HFF-Myc (cell line): ENCODE measurements at regions not wholly inside any gene's neighbourhood (a gene's known extent, or its start where the extent isn't known, plus 50 kb on each side); places are given as distances from the start of the nearest gene placed in this dataset.

Experiments used
- DNase-seq: peaks from one replicate; pipeline ENCODE4 v3.0.0-alpha.2; 2011; ENCODE audit warnings: low read depth; ENCODE audit errors: extremely low read depth
- H3K4me3 ChIP-seq: replicated peaks from 2 replicates; pipeline ENCODE4 v1.5.1; 2011; ENCODE audit warnings: low read depth, mild to moderate bottlenecking, control low read depth, low read length
- CTCF ChIP-seq: IDR thresholded peaks from 2 replicates; pipeline ENCODE4 v1.5.1; 2012; ENCODE audit warnings: mild to moderate bottlenecking, low read depth, low read length, control low read depth; ENCODE audit errors: missing control alignments

- no peak for DNase-seq
- TF ChIP-seq CTCF: no peak
- H3K4me3 ChIP-seq: no peak overlapping the region
Measured at GRCh38 chr2:18304849-18305248, 255.6 kb downstream of the RDH14 start.

- no peak for TF ChIP-seq CTCF
- no peak overlapping the region for H3K4me3 ChIP-seq
- no peak for DNase-seq
Measured at GRCh38 chr2:18301421-18302139, 258.9 kb downstream of the RDH14 start.

DNA sequence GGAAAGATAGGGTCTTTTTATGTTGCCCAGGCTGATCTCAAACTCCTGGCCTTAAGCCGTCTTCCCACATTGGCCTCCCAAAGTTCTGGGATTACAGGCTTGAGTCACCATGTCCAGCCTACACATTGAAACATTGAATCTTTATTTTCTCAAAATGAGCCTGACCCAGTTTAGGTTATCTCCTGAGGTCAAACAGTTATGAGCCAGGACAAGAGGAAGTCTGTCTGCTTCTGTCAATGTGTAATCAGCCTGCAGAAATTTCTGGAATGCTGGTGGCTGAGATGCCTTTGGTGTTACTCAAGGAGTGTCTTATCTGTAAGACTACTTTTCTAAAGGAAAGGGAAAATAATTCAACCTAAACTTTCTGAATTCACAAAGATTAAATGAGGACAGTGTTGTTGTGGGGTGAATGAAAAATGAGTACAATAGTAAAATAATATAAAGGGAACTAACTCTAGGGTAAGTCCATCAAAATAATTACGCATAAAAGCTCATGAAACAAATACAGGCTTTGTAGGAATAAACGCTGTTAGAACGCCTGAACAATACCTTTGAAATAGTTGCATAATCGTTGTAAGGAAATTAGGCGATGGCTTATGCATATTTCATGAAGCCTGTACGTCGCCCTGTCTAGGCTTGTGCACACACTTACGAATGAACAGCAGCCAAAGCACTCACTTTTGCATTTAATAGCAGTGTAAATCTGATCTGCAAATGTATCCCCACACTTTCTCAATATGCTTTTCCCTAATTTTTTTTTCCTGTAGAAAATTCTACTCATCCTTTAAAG, 260.8 kb downstream of the RDH14 start:
- DNase-seq: no peak
- no peak overlapping the region for H3K4me3 ChIP-seq
- no peak for TF ChIP-seq CTCF

DNA sequence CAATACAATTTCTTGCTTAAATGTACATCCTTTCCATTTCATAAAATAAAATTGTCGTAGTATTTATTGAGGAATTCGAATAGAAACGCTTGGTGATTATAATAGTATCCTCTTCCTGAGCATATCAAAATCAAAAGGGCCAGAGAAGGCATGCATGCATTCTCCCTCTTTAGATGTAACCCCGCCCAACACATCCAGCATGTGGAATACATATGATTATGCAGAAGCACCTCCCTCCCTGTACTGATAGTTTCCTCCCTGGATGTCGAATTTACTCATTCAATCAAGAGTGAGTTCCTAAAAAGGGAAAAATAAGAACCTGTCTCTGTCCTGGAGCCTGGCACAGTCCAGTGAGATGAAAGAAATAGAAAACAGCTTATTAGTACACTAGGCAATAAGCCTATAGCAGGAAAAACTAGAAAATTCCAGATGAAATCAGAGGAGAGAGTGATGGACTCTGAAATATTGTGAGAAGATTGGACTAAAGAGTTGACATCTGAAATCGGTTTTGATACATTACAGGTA, 262.9 kb downstream of the RDH14 start:
- no peak overlapping the region for H3K4me3 ChIP-seq
- no peak for TF ChIP-seq CTCF
- DNase-seq: no peak

- no peak for TF ChIP-seq CTCF
- DNase-seq: no peak
- H3K4me3 ChIP-seq: no peak overlapping the region
Measured at GRCh38 chr2:18290386-18290785, 270.1 kb downstream of the RDH14 start.

- DNase-seq: no peak
- no peak for TF ChIP-seq CTCF
- H3K4me3 ChIP-seq: no peak overlapping the region
Measured at GRCh38 chr2:18286897-18287296, 273.6 kb downstream of the RDH14 start.
